Endothelial cell of umbilical vein (primary cell): ENCODE measurements at regions not wholly inside any gene's neighbourhood (a gene's known extent, or its start where the extent isn't known, plus 50 kb on each side); places are given as distances from the start of the nearest gene placed in this dataset.

Experiments
- BruUV-seq: library from RNA; stranded (reverse); fragments of 400-500 nt; replicated peaks from 2 replicates; lab custom pipeline; 2021; lab: Mats Ljungman, UMichigan
- CTCF ChIA-PET: fragments of 300-600, 350-600 bp; sonication (Branson Sonifier 250); formaldehyde crosslinking; loops from one replicate; lab custom pipeline; 2021; ENCODE audit warnings: antibody characterized with exemption, inconsistent platforms; lab: Charles Lee
- POLR2A ChIA-PET: fragments of 300-600, 350-600 bp; sonication (Branson Sonifier 250); formaldehyde crosslinking; loops from one replicate; lab custom pipeline; 2021; ENCODE audit warnings: antibody characterized with exemption, inconsistent platforms; lab: Charles Lee
- DNase-seq: peaks from one replicate; pipeline ENCODE4 v3.0.0-alpha.2; 2011; ENCODE audit warnings: low read depth, low spot score
- FAIRE-seq: peaks from 2 replicates; lab custom pipeline; 2011; peaks lifted over from hg19 to GRCh38; lab: Jason Lieb, UNC
- H2AFZ ChIP-seq: 2 replicates; pipeline ENCODE4 v1.6.0; 2012; ENCODE audit warnings: low read depth, low read length, control low read depth, inconsistent platforms
- H3K27ac ChIP-seq: 2 replicates; pipeline ENCODE4 v1.5.1; 2011; ENCODE audit warnings: low read depth, mild to moderate bottlenecking, control low read depth, low read length, moderate library complexity; ENCODE audit not compliant: insufficient read depth
- H3K27me3 ChIP-seq, 2 experiments: 2 replicates each; pipeline versions ENCODE4 v1.6.0 to v1.6.1; 2011; ENCODE audit warnings: low read length in 2 of 2, mixed read lengths in 1 of 2; ENCODE audit not compliant: control insufficient read depth in 2 of 2, insufficient read depth in 2 of 2
- H3K36me3 ChIP-seq, 2 experiments: 2 replicates in 1 of 2; 3 replicates in 1 of 2; pipeline ENCODE4 v1.5.1; 2011; ENCODE audit warnings: low read length in 2 of 2, mild to moderate bottlenecking in 1 of 2, moderate library complexity in 1 of 2; ENCODE audit not compliant: control insufficient read depth in 2 of 2, insufficient read depth in 2 of 2; ENCODE audit errors: extremely low read depth in 1 of 2
- H3K4me1 ChIP-seq: 3 replicates; pipeline ENCODE4 v1.5.1; 2011; ENCODE audit warnings: mild to moderate bottlenecking, low read length; ENCODE audit not compliant: control insufficient read depth, insufficient read depth; ENCODE audit errors: extremely low read depth
- H3K4me2 ChIP-seq: 2 replicates; pipeline ENCODE4 v1.6.1; 2011; ENCODE audit warnings: low read length, control low read depth, mixed read lengths; ENCODE audit not compliant: insufficient read depth
- H3K4me3 ChIP-seq, 3 experiments: fragments of 200-600 bp in 1 of 3; sonication (generic), shearing (Covaris generic) in 1 of 3; replicated peaks in 1 of 3; 2 replicates each; pipeline ENCODE4 v1.5.1; 2011 to 2016; ENCODE audit warnings: control low read depth in 3 of 3, low read length in 3 of 3, mild to moderate bottlenecking in 2 of 3, inconsistent platforms in 1 of 3, low read depth in 1 of 3, moderate library complexity in 1 of 3; ENCODE audit not compliant: insufficient read depth in 1 of 3
- H3K79me2 ChIP-seq: 2 replicates; pipeline ENCODE4 v1.6.0; 2012; ENCODE audit warnings: low read length, inconsistent platforms; ENCODE audit not compliant: control insufficient read depth, insufficient read depth
- H3K9ac ChIP-seq: replicated peaks from 2 replicates; pipeline ENCODE3; 2011; ENCODE audit warnings: low read length, control low read depth; ENCODE audit not compliant: insufficient read depth; ENCODE audit errors: extremely low read depth
- H3K9me1 ChIP-seq: replicated peaks from 3 replicates; pipeline ENCODE4 v1.6.0; 2011; ENCODE audit warnings: mild to moderate bottlenecking, low read length; ENCODE audit not compliant: control insufficient read depth, insufficient read depth; ENCODE audit errors: extremely low read depth
- H3K9me3 ChIP-seq: replicated peaks from 2 replicates; pipeline ENCODE4 v1.5.1; 2012; ENCODE audit warnings: low read length, inconsistent platforms; ENCODE audit not compliant: control insufficient read depth, insufficient read depth
- H4K20me1 ChIP-seq: replicated peaks from 2 replicates; pipeline ENCODE3; 2011; ENCODE audit warnings: mild to moderate bottlenecking, low read length; ENCODE audit not compliant: control insufficient read depth, insufficient read depth; ENCODE audit errors: extremely low read depth
- EZH2 ChIP-seq: IDR thresholded peaks from 2 replicates; pipeline ENCODE4 v1.6.1; 2012; ENCODE audit warnings: borderline replicate concordance, low read depth, mild to moderate bottlenecking, moderate library complexity, low read length, inconsistent platforms; ENCODE audit not compliant: severe bottlenecking
- FOS ChIP-seq: IDR thresholded peaks from 2 replicates; pipeline ENCODE4 v1.6.1; 2011; ENCODE audit warnings: mild to moderate bottlenecking, low read length, moderate library complexity, borderline replicate concordance; ENCODE audit not compliant: insufficient read depth
- GATA2 ChIP-seq: IDR thresholded peaks from 2 replicates; pipeline ENCODE4 v1.7.0; 2011; ENCODE audit warnings: low read depth, mild to moderate bottlenecking, moderate library complexity, mixed read lengths, low read length; ENCODE audit not compliant: insufficient read length, insufficient read depth
- JUN ChIP-seq: IDR thresholded peaks from 2 replicates; pipeline ENCODE4 v1.6.1; 2011; ENCODE audit warnings: borderline replicate concordance, low read depth; ENCODE audit not compliant: insufficient read length, insufficient read depth
- MYC ChIP-seq: IDR thresholded peaks from one replicate; pipeline ENCODE4 v1.6.1; 2011; ENCODE audit warnings: mild to moderate bottlenecking, low read depth, low read length
- POLR2A ChIP-seq: IDR thresholded peaks from 2 replicates; pipeline ENCODE4 v1.6.1; 2012; ENCODE audit warnings: low read depth, mild to moderate bottlenecking, control low read depth, low read length
- POLR2AphosphoS5 ChIP-seq: IDR thresholded peaks from 2 replicates; pipeline ENCODE4 v1.6.1; 2012; ENCODE audit warnings: low read depth, mild to moderate bottlenecking, control low read depth, low read length, moderate library complexity; ENCODE audit not compliant: insufficient read depth
- dilution Hi-C: fragments of 300-500 bp; cut with MboI; formaldehyde crosslinking; loops from one replicate; pipeline ENCODE4 v1.15.0; 2019; ENCODE audit warnings: low sequenced_read_pairs; ENCODE audit not compliant: extremely low pct_ligation_motif_present
- intact Hi-C: fragments of 100-400 bp; cut with micrococcal nuclease; formaldehyde crosslinking; loops from one replicate; pipeline ENCODE4 v1.10.0; 2022
- TF ChIP-seq, protein P1 (sequence below): IDR thresholded peaks from 2 replicates; pipeline ENCODE4 v1.6.1; 2011; ENCODE audit not compliant: insufficient read depth, insufficient read length
- TF ChIP-seq, protein P2 (sequence below), 2 donors: IDR thresholded peaks; 1 replicate in 1 of 2; 2 replicates in 1 of 2; pipeline ENCODE4 v1.5.1; 2011; ENCODE audit warnings: low read length in 2 of 2, mild to moderate bottlenecking in 2 of 2, moderate library complexity in 2 of 2, control low read depth in 1 of 2, inconsistent platforms in 1 of 2, low read depth in 1 of 2; ENCODE audit not compliant: insufficient read depth in 1 of 2; ENCODE audit errors: extremely low read depth in 1 of 2

DNA sequence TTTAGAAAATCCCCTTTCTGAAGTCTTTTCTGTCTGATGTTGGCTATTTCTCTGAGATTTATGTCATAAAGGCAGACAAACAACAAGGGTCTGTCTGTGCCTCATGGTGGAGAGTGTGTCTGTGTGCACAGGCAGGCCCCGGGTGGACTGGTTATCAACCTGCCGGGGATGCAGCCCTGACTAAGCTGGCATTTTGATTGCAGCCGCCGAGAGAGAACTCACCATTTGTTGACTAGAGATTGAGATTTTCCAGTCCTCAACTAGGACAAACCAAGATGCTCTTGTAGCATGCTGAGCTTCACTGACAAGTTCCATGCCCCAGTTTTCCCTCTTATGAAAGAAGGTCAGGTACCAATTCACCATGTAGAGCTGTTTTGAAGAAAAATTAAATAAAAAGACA lies 363.6 kb upstream of the CNR1 start:
- DNase-seq: no peak
- intact Hi-C loops: no loop called here
- Histone ChIP-seq H4K20me1 (no peaks in the 10 kb centered on the region), H3K27ac (no peak overlapping the region), H3K4me1 (no peaks in the 10 kb centered on the region), H3K4me2 (no peak overlapping the region), H3K9me3 (no peaks in the 10 kb centered on the region), H3K4me3 (no peak overlapping the region), H3K36me3 (no peaks in the 10 kb centered on the region), H3K79me2 (no peaks in the 10 kb centered on the region), H3K9ac (no peak overlapping the region), H2AFZ (no peak overlapping the region), H3K9me1 (no peaks in the 10 kb centered on the region), H3K27me3 (no peaks in the 10 kb centered on the region)
- BruUV-seq: no TSS peak
- CTCF ChIA-PET: no interaction called here
- dilution Hi-C loops: no loop called here
- FAIRE-seq: no peak
- TF ChIP-seq EZH2 (no peak), POLR2AphosphoS5 (no peak), GATA2 (no peak)
- TF ChIP-seq, protein P1, sequence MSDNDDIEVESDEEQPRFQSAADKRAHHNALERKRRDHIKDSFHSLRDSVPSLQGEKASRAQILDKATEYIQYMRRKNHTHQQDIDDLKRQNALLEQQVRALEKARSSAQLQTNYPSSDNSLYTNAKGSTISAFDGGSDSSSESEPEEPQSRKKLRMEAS: no peak
- POLR2A ChIA-PET: no interaction called here

DNA sequence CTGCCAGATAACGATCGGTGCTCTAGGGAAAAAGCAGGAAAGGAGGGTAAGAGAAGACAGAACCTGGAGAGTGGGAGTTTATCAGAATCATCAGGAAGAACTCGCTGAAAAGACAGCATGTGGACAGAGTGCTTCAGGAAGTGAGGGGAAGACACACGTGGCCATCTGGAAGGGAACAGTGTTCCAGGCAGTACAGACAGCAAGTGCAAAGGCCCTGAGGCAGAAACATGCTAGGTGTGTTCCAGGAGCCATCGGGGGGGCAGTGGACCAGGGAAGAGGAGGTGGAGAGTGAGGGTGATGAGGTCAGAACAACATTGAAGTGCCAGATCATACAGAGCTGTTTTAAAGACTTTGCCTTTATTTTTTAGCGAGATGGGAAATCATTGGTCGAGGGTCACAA lies 354.3 kb upstream of the CNR1 start:
- H3K4me3 ChIP-seq: no peak overlapping the region
- TF ChIP-seq, protein P2, sequence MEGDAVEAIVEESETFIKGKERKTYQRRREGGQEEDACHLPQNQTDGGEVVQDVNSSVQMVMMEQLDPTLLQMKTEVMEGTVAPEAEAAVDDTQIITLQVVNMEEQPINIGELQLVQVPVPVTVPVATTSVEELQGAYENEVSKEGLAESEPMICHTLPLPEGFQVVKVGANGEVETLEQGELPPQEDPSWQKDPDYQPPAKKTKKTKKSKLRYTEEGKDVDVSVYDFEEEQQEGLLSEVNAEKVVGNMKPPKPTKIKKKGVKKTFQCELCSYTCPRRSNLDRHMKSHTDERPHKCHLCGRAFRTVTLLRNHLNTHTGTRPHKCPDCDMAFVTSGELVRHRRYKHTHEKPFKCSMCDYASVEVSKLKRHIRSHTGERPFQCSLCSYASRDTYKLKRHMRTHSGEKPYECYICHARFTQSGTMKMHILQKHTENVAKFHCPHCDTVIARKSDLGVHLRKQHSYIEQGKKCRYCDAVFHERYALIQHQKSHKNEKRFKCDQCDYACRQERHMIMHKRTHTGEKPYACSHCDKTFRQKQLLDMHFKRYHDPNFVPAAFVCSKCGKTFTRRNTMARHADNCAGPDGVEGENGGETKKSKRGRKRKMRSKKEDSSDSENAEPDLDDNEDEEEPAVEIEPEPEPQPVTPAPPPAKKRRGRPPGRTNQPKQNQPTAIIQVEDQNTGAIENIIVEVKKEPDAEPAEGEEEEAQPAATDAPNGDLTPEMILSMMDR (IDR thresholded peaks at IDR 0.05; ENCODE audit: extremely low read depth in 1 of 2, insufficient read depth in 1 of 2, low read depth in 1 of 2, low read length in 2 of 2): no peak
- TF ChIP-seq GATA2: no peak
- no peak for TF ChIP-seq EZH2
- TF ChIP-seq, protein P1: no peak
- no peak for TF ChIP-seq POLR2AphosphoS5
- no peak for TF ChIP-seq MYC
- no peak for TF ChIP-seq FOS
- no peak for TF ChIP-seq POLR2A
- no peak for TF ChIP-seq JUN
- no peak overlapping the region for H2AFZ ChIP-seq
- dilution Hi-C loops: no loop called here
- no peak for FAIRE-seq
- no peak overlapping the region for H3K4me2 ChIP-seq
- ChIA-PET CTCF (no interaction called here), POLR2A (no interaction called here)
- no peaks in the 10 kb centered on the region for H3K36me3 ChIP-seq
- H3K4me1 ChIP-seq: no peaks in the 10 kb centered on the region
- no peak for DNase-seq
- intact Hi-C loops: no loop called here
- H3K9ac ChIP-seq: no peak overlapping the region
- H3K9me1 ChIP-seq: no peaks in the 10 kb centered on the region
- H3K27ac ChIP-seq: no peak overlapping the region
- no peaks in the 10 kb centered on the region for H4K20me1 ChIP-seq
- H3K79me2 ChIP-seq: no peaks in the 10 kb centered on the region
- H3K27me3 ChIP-seq: no peaks in the 10 kb centered on the region
- BruUV-seq: no TSS peak
- H3K9me3 ChIP-seq: no peaks in the 10 kb centered on the region
